Fibroblast of mammary gland (primary cell): ENCODE measurements at regions not wholly inside any gene's neighbourhood (a gene's known extent, or its start where the extent isn't known, plus 50 kb on each side); places are given as distances from the start of the nearest gene placed in this dataset.

Experiments
- DNase-seq: peaks from one replicate; pipeline ENCODE4 v3.0.0-alpha.2; 2010; ENCODE audit warnings: low read depth
- H3K4me3 ChIP-seq: 2 replicates; pipeline ENCODE4 v1.5.1; 2011; ENCODE audit warnings: low read depth, mild to moderate bottlenecking, low read length, moderate library complexity; ENCODE audit not compliant: control insufficient read depth
- CTCF ChIP-seq: conservative IDR thresholded peaks from 2 replicates; pipeline ENCODE4 v1.5.1; 2011; ENCODE audit warnings: low read depth, low read length, inconsistent platforms; ENCODE audit not compliant: control insufficient read depth, insufficient read depth

GRCh38 chr6:155970876-155971708, 515.5 kb upstream of the NOX3 start:
- DNase-seq: no peak
- no peak for TF ChIP-seq CTCF
- no peak overlapping the region for H3K4me3 ChIP-seq

GRCh38 chr6:155970472-155970871, 514.8 kb upstream of the NOX3 start:
- TF ChIP-seq CTCF: no peak
- DNase-seq: no peak
- H3K4me3 ChIP-seq: no peak overlapping the region

- no peak for DNase-seq
- H3K4me3 ChIP-seq: no peak overlapping the region
- no peak for TF ChIP-seq CTCF
Measured at GRCh38 chr6:155968921-155969320, 513.3 kb upstream of the NOX3 start.

GRCh38 chr6:155967322-155967721, 511.7 kb upstream of the NOX3 start:
- no peak overlapping the region for H3K4me3 ChIP-seq
- no peak for DNase-seq
- TF ChIP-seq CTCF: no peak

- no peak for TF ChIP-seq CTCF
- H3K4me3 ChIP-seq: no peak overlapping the region
- DNase-seq: no peak
Measured at GRCh38 chr6:155964544-155964943, 508.9 kb upstream of the NOX3 start.

- H3K4me3 ChIP-seq: no peak overlapping the region
- no peak for DNase-seq
- no peak for TF ChIP-seq CTCF
Measured at GRCh38 chr6:155962276-155962675, 506.6 kb upstream of the NOX3 start.

GRCh38 chr6:155959898-155960495, 504.4 kb upstream of the NOX3 start:
- TF ChIP-seq CTCF: no peak
- no peak overlapping the region for H3K4me3 ChIP-seq
- no peak for DNase-seq
